Colon (tissue), 2 donors: ENCODE measurements at regions not wholly inside any gene's neighbourhood (a gene's known extent, or its start where the extent isn't known, plus 50 kb on each side); places are given as distances from the start of the nearest gene placed in this dataset.

Experiments
- FAIRE-seq: peaks from 2 replicates; lab custom pipeline; 2012; peaks lifted over from hg19 to GRCh38; lab: Jason Lieb, UNC
- donor health status: control.
- donor health status: control.

DNA sequence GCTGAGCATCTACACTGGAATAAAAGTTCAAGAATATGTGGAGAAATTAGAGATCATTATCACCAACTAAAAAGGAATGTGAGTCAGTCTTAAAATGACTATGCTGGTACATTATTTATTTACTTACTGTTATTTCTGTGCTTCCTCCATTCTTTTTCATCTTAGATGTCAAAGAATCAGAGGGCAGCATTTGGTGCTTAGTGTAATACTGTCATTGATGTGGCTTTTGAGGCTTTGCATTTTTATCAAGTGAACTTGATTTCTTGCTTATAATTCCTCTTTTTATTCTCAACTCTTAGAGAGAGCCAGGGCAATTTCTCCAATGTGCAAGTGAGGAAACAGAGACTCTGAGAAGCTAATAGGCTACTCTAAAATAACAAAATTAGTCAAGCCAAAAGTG, 163.7 kb upstream of the TRPC7 start:
- no peak for FAIRE-seq

DNA sequence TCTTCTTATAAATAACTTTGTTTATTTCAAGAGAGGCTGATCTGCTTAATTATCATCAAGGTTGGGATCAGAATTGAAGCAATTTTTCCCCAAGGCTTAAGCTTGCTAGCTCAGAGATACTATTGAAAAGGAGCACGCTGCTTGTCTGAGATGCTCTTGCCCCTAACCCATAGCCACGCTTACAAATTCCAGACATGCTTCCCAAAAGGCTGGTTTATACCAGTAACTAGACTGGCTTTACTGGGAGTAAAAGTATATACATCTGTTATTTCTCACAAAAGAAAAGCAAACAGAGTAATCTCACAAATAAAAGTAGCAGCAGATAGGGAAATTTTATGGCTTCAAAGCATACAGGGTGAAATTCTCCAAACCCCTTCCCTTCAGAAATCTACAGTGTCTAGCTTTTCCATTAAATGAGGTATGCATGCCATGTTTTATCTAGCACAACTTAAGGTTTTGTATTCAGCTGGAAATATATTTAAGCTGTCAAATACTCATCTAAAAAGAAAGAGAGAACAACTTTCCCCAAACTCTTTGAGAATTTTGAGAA, 163.2 kb upstream of the TRPC7 start:
- FAIRE-seq = no peak

DNA sequence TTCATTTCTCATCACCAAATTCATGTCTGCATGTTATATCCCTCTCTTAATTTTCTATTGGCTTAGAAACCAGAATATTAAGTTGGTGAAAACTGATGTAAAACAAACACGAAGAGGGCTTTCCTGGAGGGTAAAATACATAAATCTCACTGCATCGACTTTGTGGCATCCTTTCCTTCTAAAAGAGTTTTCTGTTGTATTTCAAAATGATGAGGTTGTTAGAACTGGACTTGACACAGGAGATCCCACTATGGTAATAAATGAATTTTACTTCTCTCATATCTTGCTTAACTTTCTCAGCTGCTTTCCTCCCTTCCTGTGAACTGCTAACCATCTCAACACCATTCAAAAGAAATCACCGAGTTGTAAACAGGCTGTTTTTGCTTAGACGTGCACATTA, 162.0 kb upstream of the TRPC7 start:
- no peak for FAIRE-seq

- no peak for FAIRE-seq
Measured at GRCh38 chr5:136526791-136527190, 161.4 kb upstream of the TRPC7 start.

- no peak for FAIRE-seq
Measured at GRCh38 chr5:136526021-136526420, 160.7 kb upstream of the TRPC7 start.

DNA sequence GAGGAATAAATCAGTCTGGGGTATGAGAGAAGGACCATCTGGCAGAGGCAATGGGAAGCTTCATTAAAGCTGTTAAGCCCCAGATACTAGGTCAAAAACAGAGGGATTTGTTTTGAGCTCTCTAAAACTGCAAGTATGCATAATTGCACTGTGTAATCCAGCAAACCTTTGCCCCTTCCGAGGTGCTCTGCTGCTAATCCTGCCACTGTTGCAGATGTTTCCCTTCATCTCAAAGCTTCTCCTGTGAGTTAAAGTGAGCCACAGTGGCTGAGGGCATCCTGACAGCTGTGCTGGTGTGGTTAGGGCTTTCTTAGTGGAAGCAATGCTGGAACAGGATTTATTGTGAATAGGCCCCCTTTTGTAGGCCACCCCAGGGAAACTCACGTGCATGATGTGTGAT, 160.3 kb upstream of the TRPC7 start:
- FAIRE-seq = no peak

- FAIRE-seq = no peak
Measured at GRCh38 chr5:136522217-136522956, 157.0 kb upstream of the TRPC7 start.

GRCh38 chr5:136521696-136522095, 156.4 kb upstream of the TRPC7 start:
- no peak for FAIRE-seq

DNA sequence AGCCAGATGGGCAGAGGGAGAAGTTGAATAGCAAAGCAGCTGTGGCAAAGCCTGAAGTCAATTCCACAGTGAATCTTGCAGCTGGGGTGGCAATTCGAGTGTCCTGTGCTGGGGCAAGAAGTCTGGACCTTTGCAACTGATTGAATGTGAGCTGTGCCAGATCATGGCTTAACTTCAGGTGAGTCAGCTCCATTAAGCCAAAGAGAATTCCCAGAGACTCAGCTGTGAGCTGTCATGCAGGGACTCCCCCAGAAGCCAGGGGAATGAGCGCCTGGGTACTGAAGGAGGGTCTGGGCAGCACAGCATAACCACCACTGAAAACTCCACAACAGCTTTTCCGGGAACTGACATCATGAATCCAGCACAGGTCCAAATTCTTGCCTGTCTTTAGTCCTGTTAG, 153.5 kb upstream of the TRPC7 start:
- no peak for FAIRE-seq

DNA sequence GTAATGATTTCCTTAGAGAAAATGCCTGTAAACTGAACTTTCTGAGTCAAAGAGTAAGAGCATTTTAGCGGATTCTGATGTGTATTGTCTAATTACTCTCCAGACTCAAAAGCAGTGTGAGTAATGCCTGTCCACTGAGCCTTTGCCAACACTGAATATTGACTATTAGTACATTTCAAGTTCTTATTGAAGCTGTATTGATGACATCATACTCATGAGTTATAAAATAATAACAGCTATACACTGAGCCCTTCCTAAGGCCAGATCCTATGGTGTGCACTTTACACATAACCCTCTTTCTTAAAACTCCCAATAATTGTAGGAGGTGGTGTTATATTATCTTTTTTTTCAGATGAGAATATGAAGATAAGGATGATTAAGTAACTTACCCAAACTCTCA, 152.8 kb upstream of the TRPC7 start:
- FAIRE-seq = no peak

GRCh38 chr5:136517755-136518154, 152.4 kb upstream of the TRPC7 start:
- FAIRE-seq = no peak

- FAIRE-seq = no peak
Measured at GRCh38 chr5:136516637-136517036, 151.3 kb upstream of the TRPC7 start.

DNA sequence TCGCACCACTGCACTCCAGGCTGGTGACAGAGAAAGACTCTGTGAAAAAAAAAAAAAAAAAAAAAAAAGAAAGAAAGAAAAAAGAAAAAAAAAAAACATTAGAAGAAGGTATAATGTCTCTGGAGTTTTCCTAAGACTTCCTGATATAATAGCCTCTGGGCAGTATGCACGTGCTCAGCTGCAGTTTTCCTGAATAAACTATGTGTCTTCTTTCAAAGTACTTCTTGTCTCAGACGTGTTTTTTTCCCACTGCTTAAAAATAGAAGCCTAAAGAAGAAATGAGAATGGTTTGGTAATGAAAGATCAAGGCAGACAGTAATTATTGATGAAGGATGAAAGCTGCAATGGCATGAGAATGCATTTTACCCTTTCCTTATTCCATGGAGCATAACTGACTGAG, 148.1 kb upstream of the TRPC7 start:
- FAIRE-seq = no peak

DNA sequence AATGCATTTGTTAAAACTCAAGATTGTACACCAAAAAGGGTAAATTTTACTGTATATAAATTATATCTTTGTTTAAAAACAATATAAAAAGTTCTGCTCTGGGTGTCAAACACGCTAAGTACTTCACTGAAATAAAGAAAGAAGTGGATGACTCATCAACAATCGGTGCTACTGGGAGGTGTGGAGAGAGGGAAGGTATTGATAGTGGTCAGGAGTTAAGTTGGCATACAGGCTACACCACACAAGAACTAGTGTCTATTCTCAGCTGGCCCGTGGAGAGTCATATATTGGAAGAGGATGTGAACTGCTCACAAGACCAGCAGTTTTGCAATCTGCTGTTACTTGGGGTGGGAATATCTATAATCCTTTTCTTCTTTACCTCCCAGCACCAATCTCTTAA, 145.7 kb upstream of the TRPC7 start:
- no peak for FAIRE-seq

GRCh38 chr5:136510481-136510880, 145.1 kb upstream of the TRPC7 start:
- no peak for FAIRE-seq

DNA sequence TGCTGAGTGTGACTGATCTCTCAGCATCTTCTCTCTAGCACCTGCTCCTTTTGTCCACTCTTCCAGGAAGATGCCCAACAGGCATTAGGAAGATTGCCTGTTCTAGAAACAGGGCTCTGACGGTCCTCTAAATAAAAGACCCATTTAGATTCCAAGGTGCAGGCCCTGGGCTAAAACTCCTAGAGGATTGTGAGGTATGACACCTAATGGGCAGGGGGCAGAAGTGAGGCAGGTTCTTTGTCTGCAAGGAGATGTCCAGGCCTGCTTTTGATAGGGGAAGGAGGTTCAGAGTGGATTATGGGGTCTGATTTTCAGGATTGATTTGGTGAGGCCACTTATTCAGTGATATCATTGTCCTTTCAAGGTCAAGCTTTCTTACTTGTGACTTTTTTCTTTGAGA, 140.8 kb upstream of the TRPC7 start:
- FAIRE-seq = no peak

DNA sequence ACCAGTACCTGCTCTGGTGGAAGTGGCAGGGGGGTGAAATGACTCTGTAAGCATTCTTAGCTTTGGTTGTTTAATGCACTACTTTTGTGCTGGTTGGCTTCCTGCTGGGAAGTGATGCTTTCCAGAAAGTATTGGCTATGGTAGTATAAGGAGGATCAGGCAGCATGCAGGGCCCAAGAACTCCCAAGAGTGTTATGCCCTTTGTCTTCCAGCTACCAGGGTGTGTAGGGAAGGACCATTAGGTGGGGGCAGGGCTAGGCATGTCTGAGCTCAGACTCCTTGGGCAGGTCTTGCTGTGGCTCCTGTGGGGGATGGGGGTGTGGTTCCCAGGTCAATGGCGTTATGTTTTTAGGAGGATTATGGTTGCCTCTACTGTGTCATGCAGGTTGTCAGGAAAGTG, 135.8 kb upstream of the TRPC7 start:
- FAIRE-seq = no peak

DNA sequence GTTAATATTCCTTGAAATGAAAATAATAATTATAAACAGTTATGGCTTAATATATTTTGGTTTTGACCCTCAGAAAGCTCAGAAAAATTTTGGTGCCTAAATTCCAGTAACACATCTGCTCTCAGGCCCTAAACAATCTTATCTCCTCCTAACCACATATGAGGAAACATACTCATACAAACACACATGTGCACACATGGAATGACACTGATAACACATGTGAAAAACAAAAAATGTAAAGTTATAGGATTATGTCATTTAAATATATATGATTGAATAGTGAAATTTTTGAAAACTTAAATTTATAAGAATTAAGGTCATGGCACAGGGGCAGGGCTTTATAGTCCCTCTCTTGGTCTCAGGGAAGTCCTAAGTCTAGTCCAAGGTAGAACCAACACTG, 127.2 kb upstream of the TRPC7 start:
- no peak for FAIRE-seq

DNA sequence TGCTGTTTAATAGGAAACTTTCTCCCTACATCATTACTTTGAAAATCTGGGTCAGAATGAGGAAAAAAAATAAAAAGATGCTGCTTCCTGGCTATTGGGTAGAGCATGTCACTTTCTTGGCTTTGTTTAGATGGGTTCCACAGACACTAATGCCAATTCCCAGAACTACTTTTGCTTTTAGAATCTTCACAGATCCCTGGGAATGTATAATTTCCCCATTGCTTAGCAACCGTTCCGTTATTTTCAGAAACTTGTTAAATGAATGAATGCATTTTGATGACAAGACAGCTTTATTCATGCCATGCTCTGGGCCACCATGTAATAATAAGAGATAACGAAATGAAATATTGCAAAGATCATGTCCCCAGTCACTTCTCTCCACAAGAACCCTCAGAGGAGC, 126.5 kb upstream of the TRPC7 start:
- FAIRE-seq = no peak

DNA sequence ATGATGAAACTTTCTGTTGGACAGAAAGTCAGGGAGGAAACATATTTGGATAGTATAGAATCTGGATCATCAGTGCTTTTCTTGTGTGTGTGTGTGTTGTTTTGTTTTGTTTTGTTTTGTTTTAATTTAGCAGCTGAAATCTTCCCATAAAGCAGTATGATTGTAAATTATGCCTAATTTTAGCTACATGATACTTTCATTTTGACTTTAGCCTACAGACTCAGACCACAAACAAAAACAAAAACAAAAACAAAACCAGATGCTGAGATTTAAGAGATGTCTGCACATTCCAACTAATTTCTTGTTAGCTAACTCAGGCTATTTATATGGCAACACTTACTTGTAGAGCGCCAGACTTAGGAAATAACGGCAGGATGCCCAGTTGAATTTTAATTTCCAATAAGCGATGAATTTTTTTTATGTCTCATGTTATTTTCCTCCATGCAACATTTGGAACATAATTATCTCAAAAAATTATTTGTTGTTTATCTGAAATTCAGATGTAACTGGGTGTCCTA, 119.5 kb upstream of the TRPC7 start:
- FAIRE-seq = no peak

GRCh38 chr5:136482206-136482605, 116.9 kb upstream of the TRPC7 start:
- no peak for FAIRE-seq

DNA sequence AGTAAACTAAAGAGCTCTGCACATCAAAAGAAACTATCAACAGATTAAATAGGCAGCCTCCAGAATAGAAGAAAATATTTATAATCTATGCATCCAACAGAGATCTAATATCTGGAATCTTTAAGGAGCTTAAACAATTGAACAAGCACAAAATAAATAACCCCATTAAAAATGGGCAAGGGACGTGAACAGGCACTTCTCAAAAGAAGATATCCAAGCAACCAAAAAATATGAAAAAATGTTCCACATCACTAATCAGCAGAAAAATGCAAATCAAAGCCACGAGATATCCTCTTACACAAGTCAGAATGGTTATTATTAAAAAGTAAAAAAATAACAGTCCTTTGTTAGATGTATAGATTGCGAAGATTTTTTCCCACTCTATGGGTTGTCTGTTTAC, 109.1 kb upstream of the TRPC7 start:
- no peak for FAIRE-seq

- FAIRE-seq = no peak
Measured at GRCh38 chr5:136467632-136468031, 102.3 kb upstream of the TRPC7 start.

- no peak for FAIRE-seq
Measured at GRCh38 chr5:136466041-136466415, 100.7 kb upstream of the TRPC7 start.
